Endothelial cell (in vitro differentiated cells): ENCODE measurements at regions not wholly inside any gene's neighbourhood (a gene's known extent, or its start where the extent isn't known, plus 50 kb on each side); places are given as distances from the start of the nearest gene placed in this dataset.

Source experiments
- DNase-seq: peaks from one replicate; pipeline ENCODE4 v3.0.0; 2021; ENCODE audit warnings: low spot score
- H3K27ac Mint-ChIP-seq: one replicate; pipeline ENCODE4 v1.8.0; 2021; ENCODE audit warnings: mixed read lengths, inconsistent platforms; ENCODE audit not compliant: unreplicated experiment
- H3K27me3 Mint-ChIP-seq: one replicate; pipeline ENCODE4 v1.8.0; 2021; ENCODE audit warnings: mild to moderate bottlenecking, moderate library complexity, mixed read lengths, inconsistent platforms; ENCODE audit not compliant: unreplicated experiment
- H3K36me3 Mint-ChIP-seq: one replicate; pipeline ENCODE4 v1.8.0; 2021; ENCODE audit warnings: mild to moderate bottlenecking, low read depth, mixed read lengths, inconsistent platforms; ENCODE audit not compliant: unreplicated experiment
- H3K4me1 Mint-ChIP-seq: one replicate; pipeline ENCODE4 v1.8.0; 2021; ENCODE audit warnings: mild to moderate bottlenecking, mixed read lengths, inconsistent platforms; ENCODE audit not compliant: unreplicated experiment
- H3K4me3 Mint-ChIP-seq: one replicate; pipeline ENCODE4 v1.8.0; 2021; ENCODE audit warnings: mild to moderate bottlenecking, mixed read lengths, inconsistent platforms; ENCODE audit not compliant: unreplicated experiment
- H3K9me3 Mint-ChIP-seq: one replicate; pipeline ENCODE4 v1.8.0; 2021; ENCODE audit warnings: mixed read lengths, inconsistent platforms; ENCODE audit not compliant: unreplicated experiment
- CTCF ChIP-seq: fragments of 200-600 bp; sonication (generic); IDR thresholded peaks from one replicate; pipeline ENCODE4 v1.5.0; 2021; ENCODE audit warnings: antibody characterized with exemption; ENCODE audit not compliant: unreplicated experiment

DNA sequence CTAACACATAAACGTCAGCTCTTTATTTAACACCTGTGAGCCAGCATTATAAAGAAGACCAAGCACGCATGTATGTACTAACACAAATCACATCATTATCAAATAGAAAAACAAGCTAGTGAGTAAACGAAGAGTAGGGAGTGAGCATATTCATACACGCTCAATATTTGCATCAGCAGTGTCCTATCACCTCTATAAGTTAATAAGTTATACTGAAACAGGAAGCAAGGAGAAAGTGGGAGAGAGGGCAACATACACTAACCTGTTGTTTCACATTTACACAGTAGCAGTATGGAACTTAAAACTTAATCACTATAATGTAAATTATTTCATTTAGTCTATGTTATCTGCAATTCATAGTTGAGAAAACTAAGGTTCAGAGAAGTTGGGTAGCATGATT, 321.5 kb upstream of the TANK start:
- no peaks in the 10 kb centered on the region for H3K27me3 Mint-ChIP-seq
- no peak overlapping the region for H3K4me3 Mint-ChIP-seq
- DNase-seq: no peak
- TF ChIP-seq CTCF: no peak
- H3K9me3 Mint-ChIP-seq: no peaks in the 10 kb centered on the region
- H3K36me3 Mint-ChIP-seq: no peaks in the 10 kb centered on the region
- no peak overlapping the region for H3K27ac Mint-ChIP-seq
- H3K4me1 Mint-ChIP-seq: no peaks in the 10 kb centered on the region

DNA sequence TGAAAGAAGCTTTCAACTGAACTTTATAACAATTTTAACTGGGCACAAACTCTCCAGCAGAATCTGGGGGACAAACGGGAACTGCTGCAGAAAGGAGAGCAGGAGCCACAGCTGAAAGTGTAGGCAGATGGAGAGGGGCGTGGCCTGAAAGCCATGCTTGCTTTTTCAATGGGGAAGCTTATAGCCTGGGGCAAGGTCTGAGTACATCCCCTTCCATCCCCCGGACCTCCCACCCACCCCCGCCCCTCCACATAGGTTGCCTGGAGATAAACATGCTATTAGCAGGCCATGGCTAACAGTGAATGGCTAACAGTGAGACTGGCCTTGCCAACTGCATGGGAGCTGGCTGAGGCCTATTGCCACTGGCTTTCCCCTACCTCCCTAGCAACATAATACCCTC, 317.9 kb upstream of the TANK start:
- DNase-seq: no peak
- H3K27ac Mint-ChIP-seq: no peak overlapping the region
- no peaks in the 10 kb centered on the region for H3K9me3 Mint-ChIP-seq
- H3K27me3 Mint-ChIP-seq: no peaks in the 10 kb centered on the region
- TF ChIP-seq CTCF: no peak
- H3K4me3 Mint-ChIP-seq: no peak overlapping the region
- no peaks in the 10 kb centered on the region for H3K4me1 Mint-ChIP-seq
- no peaks in the 10 kb centered on the region for H3K36me3 Mint-ChIP-seq

GRCh38 chr2:160859096-160859495, 301.1 kb upstream of the TANK start:
- H3K4me1 Mint-ChIP-seq: no peaks in the 10 kb centered on the region
- H3K9me3 Mint-ChIP-seq: no peaks in the 10 kb centered on the region
- no peak for DNase-seq
- no peak overlapping the region for H3K4me3 Mint-ChIP-seq
- H3K27me3 Mint-ChIP-seq: no peaks in the 10 kb centered on the region
- H3K36me3 Mint-ChIP-seq: no peaks in the 10 kb centered on the region
- TF ChIP-seq CTCF: no peak
- no peak overlapping the region for H3K27ac Mint-ChIP-seq

GRCh38 chr2:160862226-160862625, 298.0 kb upstream of the TANK start:
- Mint-ChIP-seq H3K9me3 (no peaks in the 10 kb centered on the region), H3K36me3 (no peaks in the 10 kb centered on the region), H3K27me3 (no peaks in the 10 kb centered on the region), H3K4me1 (no peaks in the 10 kb centered on the region), H3K4me3 (no peak overlapping the region), H3K27ac (no peak overlapping the region)
- TF ChIP-seq CTCF: no peak
- DNase-seq: no peak

GRCh38 chr2:160868891-160869290, 291.3 kb upstream of the TANK start:
- Mint-ChIP-seq H3K27ac (no peak overlapping the region), H3K9me3 (no peaks in the 10 kb centered on the region), H3K4me3 (no peak overlapping the region), H3K27me3 (no peaks in the 10 kb centered on the region), H3K4me1 (no peaks in the 10 kb centered on the region), H3K36me3 (no peaks in the 10 kb centered on the region)
- no peak for TF ChIP-seq CTCF
- DNase-seq: no peak
